Kidney epithelial cell (primary cell): ENCODE measurements at regions not wholly inside any gene's neighbourhood (a gene's known extent, or its start where the extent isn't known, plus 50 kb on each side); places are given as distances from the start of the nearest gene placed in this dataset.

ENCODE experiments used
- DNase-seq: peaks from one replicate; pipeline ENCODE4 v3.0.0-alpha.2; 2010; ENCODE audit warnings: low read depth
- H3K27me3 ChIP-seq: 2 replicates; pipeline ENCODE4 v1.6.0; 2011; ENCODE audit warnings: low read length; ENCODE audit not compliant: control insufficient read depth, insufficient read depth
- H3K36me3 ChIP-seq: 2 replicates; pipeline ENCODE4 v1.5.1; 2011; ENCODE audit warnings: low read length; ENCODE audit not compliant: control insufficient read depth, insufficient read depth
- H3K4me3 ChIP-seq: 2 replicates; pipeline ENCODE4 v1.5.1; 2011; ENCODE audit warnings: low read depth, mild to moderate bottlenecking, control low read depth, low read length
- TF ChIP-seq, protein P1 (sequence below): IDR thresholded peaks from 2 replicates; pipeline ENCODE4 v1.5.1; 2011; ENCODE audit warnings: mild to moderate bottlenecking, moderate library complexity, low read length, control low read depth, inconsistent platforms; ENCODE audit not compliant: insufficient read depth, poor library complexity, severe bottlenecking

DNA sequence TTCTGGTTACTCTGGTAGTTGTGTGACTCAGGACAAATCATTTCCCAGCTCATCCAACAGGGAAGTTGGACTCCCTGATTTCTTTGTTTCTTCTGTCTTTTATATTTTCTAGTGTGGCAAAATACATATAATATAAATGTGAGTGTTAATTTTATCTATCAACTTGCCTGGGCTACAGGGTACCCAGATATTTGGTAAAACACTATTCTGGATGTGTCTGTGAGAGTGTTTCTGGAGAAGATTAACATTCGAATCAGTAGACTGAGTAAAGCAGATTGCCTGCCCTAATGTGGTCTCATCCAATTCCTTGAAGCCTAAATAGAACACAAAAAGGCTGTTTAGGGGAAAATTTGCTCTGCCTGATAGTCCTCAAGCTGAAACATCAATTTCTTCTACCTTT, 91.1 kb upstream of the EPCAM start:
- Histone ChIP-seq H3K36me3 (no peaks in the 10 kb centered on the region), H3K4me3 (no peak overlapping the region), H3K27me3 (no peaks in the 10 kb centered on the region)
- no peak for DNase-seq
- TF ChIP-seq, protein P1, sequence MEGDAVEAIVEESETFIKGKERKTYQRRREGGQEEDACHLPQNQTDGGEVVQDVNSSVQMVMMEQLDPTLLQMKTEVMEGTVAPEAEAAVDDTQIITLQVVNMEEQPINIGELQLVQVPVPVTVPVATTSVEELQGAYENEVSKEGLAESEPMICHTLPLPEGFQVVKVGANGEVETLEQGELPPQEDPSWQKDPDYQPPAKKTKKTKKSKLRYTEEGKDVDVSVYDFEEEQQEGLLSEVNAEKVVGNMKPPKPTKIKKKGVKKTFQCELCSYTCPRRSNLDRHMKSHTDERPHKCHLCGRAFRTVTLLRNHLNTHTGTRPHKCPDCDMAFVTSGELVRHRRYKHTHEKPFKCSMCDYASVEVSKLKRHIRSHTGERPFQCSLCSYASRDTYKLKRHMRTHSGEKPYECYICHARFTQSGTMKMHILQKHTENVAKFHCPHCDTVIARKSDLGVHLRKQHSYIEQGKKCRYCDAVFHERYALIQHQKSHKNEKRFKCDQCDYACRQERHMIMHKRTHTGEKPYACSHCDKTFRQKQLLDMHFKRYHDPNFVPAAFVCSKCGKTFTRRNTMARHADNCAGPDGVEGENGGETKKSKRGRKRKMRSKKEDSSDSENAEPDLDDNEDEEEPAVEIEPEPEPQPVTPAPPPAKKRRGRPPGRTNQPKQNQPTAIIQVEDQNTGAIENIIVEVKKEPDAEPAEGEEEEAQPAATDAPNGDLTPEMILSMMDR: no peak

DNA sequence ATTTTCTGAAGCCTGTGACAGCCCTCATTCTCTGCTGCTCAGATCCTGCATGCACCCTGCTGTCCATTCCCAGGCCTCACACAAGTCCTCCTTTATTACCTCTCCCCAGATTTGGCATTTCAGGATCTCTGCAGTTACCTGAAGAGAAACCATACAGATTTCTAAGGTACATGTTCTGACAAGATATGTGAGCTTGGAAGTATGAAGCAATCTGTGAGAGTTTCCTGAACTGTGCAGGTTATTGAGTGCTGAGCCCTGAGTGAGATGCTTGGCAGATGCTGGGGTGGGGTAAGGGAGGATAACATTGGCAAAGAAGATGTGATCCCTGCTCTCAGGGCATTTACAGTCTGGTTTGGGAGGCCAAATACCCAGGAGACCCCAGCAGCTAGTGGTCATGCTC, 91.9 kb upstream of the EPCAM start:
- H3K27me3 ChIP-seq: no peaks in the 10 kb centered on the region
- H3K4me3 ChIP-seq: no peak overlapping the region
- no peaks in the 10 kb centered on the region for H3K36me3 ChIP-seq
- no peak for DNase-seq
- TF ChIP-seq, protein P1: no peak

DNA sequence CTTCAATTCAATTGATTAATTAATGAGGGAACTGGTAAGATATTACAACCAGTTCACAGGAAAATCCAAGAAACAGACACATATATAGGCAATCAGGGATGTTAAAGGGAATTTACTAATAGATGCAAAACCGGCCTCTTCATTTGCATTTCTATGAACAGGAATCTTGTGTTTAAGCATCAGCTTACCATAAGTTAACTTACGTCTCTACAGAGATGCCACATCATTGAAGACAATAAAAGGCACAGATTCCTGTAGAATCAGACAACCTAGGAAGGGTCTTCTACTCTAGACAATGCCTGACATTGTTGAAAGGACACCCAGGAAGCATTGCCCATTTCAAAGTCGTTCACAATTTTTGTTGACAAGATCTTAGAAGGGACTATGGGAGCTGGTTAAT, 93.0 kb upstream of the EPCAM start:
- no peak for DNase-seq
- TF ChIP-seq, protein P1: no peak
- Histone ChIP-seq H3K36me3 (no peaks in the 10 kb centered on the region), H3K27me3 (no peaks in the 10 kb centered on the region), H3K4me3 (no peak overlapping the region)

DNA sequence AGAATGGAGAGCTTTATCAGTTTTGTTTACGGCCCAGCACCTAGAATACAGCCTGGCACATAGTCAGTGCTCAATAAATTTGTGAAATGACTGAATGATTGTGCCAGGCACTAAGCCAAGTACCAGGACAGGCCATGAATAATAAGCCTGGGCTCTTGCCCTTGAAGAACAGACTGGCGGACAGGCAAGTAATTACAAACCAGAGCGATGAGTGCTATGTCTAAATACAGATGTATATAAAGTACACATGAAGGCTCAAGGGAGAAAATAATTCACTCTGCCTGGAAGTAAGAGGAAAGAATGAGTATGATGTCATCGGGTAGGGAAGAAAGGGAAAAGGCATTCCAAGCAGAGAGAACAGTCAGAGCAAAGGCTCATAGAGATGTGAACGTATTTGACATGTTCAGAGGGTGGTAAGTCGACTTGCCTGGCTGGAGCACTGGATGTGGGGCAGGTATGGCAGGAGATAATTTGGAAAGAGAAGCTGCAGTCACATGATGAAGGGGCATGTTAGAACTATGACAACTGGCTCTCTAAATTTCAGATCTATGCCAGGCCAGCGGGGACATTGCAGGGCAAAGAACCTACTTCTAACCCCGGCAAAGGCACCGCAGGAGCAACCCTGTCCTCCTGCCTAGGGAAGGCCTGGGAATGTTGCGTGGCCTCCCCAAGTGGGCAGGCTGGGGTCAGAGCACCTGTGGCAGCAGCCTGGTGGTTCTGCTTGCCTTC, 94.9 kb upstream of the EPCAM start:
- Histone ChIP-seq H3K27me3 (no peaks in the 10 kb centered on the region), H3K36me3 (no peaks in the 10 kb centered on the region), H3K4me3 (no peak overlapping the region)
- TF ChIP-seq, protein P1: no peak
- no peak for DNase-seq

DNA sequence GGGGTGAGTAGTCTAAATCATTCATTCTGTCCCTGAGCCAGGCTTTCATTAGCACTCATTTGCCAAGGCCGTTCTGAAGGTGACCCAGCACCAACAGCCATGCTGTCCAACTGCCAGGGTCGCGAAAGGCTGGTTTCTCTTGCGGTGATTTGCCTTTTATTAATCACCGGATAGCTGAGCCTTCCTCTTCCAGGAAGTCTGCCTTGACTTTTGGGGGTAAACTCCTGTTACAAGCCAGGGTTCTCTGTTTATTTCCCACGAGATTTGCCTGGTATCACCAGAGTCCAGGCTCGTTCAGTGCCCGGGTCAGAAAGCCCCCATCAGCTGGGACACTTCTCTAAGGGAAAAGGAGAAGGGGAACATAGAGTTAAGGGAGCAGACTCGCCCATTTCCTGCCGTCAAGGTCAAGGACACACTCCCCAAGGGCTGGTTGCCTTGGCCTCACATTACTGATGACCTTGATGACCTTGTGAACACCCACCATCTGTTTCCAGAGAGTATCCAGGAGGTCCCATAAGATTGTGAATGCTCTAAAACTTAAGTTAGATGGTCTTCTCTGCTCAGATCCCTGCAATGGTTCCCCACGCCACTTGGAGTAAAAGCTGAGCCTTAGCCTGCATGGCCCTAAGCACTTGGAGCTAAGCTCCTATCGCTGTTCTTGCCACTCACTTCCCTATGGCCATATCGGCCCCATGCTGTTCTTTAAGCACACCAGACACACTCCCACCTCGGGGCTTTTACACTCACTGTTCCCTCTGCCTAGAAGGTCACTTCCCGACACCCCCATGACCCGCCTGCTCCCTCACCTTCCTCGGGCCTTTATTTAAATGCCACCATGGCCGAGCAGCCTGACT, 96.0 kb upstream of the EPCAM start:
- DNase-seq: no peak
- no peaks in the 10 kb centered on the region for H3K27me3 ChIP-seq
- H3K4me3 ChIP-seq: no peak overlapping the region
- TF ChIP-seq, protein P1: no peak
- no peaks in the 10 kb centered on the region for H3K36me3 ChIP-seq
